PC-9 (cell line): ENCODE measurements at regions not wholly inside any gene's neighbourhood (a gene's known extent, or its start where the extent isn't known, plus 50 kb on each side); places are given as distances from the start of the nearest gene placed in this dataset.

Source experiments
- EZH2 ChIP-seq: fragments of 200-600 bp; sonication (generic); IDR thresholded peaks from 2 replicates; pipeline ENCODE4 v1.8.0; 2017; ENCODE audit warnings: antibody characterized with exemption, low read depth
- TF ChIP-seq, protein P1 (sequence below): fragments of 200-600 bp; sonication (generic); conservative IDR thresholded peaks from 2 replicates; pipeline ENCODE4 v1.6.1; 2017; ENCODE audit warnings: mixed run types, antibody characterized with exemption, mild to moderate bottlenecking, moderate library complexity

DNA sequence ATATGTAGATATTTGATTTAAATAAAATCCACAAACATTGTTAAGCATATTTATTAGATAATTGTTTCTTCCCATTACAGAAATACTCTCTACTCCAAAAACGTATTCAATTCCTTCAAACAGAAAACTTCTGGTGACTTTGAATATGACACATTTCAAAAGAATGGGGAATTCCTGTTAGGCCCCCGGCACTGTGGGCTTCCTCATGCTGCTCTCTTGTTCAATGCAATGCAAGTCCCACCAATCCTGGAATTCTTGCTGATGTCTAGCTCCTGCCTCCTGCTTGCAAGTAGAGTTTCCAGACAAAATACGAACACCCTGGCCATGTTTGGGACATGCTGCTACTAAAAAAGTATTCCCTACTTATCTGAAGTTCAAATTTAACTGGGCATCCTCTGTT is 544.1 kb downstream of the QKI start:
- TF ChIP-seq, protein P1, sequence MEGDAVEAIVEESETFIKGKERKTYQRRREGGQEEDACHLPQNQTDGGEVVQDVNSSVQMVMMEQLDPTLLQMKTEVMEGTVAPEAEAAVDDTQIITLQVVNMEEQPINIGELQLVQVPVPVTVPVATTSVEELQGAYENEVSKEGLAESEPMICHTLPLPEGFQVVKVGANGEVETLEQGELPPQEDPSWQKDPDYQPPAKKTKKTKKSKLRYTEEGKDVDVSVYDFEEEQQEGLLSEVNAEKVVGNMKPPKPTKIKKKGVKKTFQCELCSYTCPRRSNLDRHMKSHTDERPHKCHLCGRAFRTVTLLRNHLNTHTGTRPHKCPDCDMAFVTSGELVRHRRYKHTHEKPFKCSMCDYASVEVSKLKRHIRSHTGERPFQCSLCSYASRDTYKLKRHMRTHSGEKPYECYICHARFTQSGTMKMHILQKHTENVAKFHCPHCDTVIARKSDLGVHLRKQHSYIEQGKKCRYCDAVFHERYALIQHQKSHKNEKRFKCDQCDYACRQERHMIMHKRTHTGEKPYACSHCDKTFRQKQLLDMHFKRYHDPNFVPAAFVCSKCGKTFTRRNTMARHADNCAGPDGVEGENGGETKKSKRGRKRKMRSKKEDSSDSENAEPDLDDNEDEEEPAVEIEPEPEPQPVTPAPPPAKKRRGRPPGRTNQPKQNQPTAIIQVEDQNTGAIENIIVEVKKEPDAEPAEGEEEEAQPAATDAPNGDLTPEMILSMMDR = no peak
- no peak for TF ChIP-seq EZH2
